HFFc6 (cell line): ENCODE measurements at regions not wholly inside any gene's neighbourhood (a gene's known extent, or its start where the extent isn't known, plus 50 kb on each side); places are given as distances from the start of the nearest gene placed in this dataset.

Experiments used
- DNase-seq: peaks from one replicate; pipeline ENCODE4 v3.0.0-alpha.2; 2018
- H3K27ac Mint-ChIP-seq: 2 replicates; pipeline ENCODE4 v1.8.0; 2020; ENCODE audit warnings: mild to moderate bottlenecking, mixed read lengths
- H3K27me3 Mint-ChIP-seq: 2 replicates; pipeline ENCODE4 v1.8.0; 2021; ENCODE audit warnings: mild to moderate bottlenecking, moderate library complexity, mixed read lengths; ENCODE audit not compliant: insufficient read depth
- H3K36me3 Mint-ChIP-seq: 2 replicates; pipeline ENCODE4 v1.8.0; 2021; ENCODE audit warnings: low read depth, mixed read lengths
- H3K4me1 Mint-ChIP-seq: 2 replicates; pipeline ENCODE4 v1.8.0; 2020; ENCODE audit warnings: low read depth, mixed read lengths
- H3K4me3 Mint-ChIP-seq: 2 replicates; pipeline ENCODE4 v1.8.0; 2020; ENCODE audit warnings: mild to moderate bottlenecking, moderate library complexity, mixed read lengths
- H3K9me3 Mint-ChIP-seq: 2 replicates; pipeline ENCODE4 v1.8.0; 2020; ENCODE audit warnings: mild to moderate bottlenecking, mixed read lengths
- TF ChIP-seq, protein P1 (sequence below): fragments of 200-600 bp; sonication (generic); IDR thresholded peaks from 2 replicates; pipeline ENCODE4 v1.5.0; 2021; ENCODE audit warnings: antibody characterized with exemption, mild to moderate bottlenecking

DNA sequence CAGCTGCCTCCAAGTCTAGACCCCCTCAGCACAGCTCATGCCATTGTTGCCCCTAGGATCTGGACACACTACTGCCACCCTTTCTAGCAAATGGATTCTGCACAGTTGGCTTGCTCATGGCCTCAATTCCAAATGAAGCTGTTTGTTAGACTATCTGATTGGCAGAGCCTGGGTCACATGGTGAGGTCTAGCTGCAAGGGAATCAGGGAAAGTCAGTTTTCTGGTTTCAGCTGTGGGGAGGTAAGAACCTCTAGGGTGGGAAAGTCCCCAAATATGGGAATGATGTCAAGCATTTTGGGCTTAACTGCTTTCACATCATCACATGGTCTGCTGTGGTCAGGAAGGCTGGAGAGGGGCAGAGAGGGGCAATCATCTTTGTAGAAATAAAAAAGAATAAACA, 150.4 kb upstream of the ITGA6 start:
- H3K4me1 Mint-ChIP-seq, result peaks cover 27% of the 10 kb centered on the region
- no peak overlapping the region for H3K27ac Mint-ChIP-seq
- H3K36me3 Mint-ChIP-seq, result peaks cover 13% of the 10 kb centered on the region
- no peak overlapping the region for H3K4me3 Mint-ChIP-seq
- TF ChIP-seq, protein P1, sequence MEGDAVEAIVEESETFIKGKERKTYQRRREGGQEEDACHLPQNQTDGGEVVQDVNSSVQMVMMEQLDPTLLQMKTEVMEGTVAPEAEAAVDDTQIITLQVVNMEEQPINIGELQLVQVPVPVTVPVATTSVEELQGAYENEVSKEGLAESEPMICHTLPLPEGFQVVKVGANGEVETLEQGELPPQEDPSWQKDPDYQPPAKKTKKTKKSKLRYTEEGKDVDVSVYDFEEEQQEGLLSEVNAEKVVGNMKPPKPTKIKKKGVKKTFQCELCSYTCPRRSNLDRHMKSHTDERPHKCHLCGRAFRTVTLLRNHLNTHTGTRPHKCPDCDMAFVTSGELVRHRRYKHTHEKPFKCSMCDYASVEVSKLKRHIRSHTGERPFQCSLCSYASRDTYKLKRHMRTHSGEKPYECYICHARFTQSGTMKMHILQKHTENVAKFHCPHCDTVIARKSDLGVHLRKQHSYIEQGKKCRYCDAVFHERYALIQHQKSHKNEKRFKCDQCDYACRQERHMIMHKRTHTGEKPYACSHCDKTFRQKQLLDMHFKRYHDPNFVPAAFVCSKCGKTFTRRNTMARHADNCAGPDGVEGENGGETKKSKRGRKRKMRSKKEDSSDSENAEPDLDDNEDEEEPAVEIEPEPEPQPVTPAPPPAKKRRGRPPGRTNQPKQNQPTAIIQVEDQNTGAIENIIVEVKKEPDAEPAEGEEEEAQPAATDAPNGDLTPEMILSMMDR, result no peak
- no peak for DNase-seq
- no peaks in the 10 kb centered on the region for H3K27me3 Mint-ChIP-seq
- peaks cover 11% of the 10 kb centered on the region for H3K9me3 Mint-ChIP-seq

DNA sequence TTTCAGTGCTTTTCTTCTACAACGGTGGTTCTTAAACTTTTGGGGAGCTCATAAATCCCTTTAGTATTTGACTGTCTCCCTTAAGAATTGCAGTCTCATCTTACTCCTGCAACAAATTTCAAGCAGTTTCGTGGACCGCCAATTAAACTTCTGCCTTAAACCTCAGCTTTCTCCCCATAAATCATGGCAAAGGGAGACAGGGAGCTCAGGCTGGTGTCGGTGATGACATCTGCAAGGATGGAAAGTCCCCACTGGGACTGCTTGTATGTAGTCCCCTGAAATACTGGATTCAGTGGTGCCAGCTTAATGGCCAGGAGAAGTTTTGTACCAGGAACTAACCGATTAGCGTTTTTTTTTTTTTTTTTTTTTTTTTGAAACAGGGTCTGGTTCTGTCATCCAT, 148.7 kb upstream of the ITGA6 start:
- peaks cover 13% of the 10 kb centered on the region for H3K36me3 Mint-ChIP-seq
- no peak overlapping the region for H3K4me3 Mint-ChIP-seq
- no peaks in the 10 kb centered on the region; the same call in 1 of the 2 replicates for H3K27me3 Mint-ChIP-seq
- no peak overlapping the region for H3K27ac Mint-ChIP-seq
- H3K9me3 Mint-ChIP-seq, result peaks cover 11% of the 10 kb centered on the region
- peaks cover 44% of the 10 kb centered on the region for H3K4me1 Mint-ChIP-seq
- TF ChIP-seq, protein P1, result no peak
- no peak for DNase-seq

DNA sequence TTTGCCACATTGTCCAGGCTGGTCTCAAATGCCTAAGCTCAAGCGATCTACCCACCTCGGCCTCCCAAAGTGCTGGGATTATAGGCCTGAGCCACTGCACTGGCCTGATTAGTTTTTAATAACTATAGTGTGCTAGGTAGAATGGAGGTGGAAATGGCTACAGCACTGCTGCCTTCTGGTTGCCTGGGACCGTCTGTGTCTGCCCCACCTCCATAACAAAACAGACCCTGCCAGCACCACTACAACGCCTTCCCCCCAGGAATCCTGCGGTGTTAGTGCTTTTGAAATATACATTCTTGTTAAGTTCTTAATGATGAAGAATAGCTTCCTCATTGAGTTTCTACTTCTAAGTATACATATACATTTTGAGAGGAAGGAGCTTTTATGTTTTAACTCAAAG, 148.2 kb upstream of the ITGA6 start:
- DNase-seq, result no peak
- Mint-ChIP-seq H3K4me1 (peaks cover 50% of the 10 kb centered on the region), H3K27me3 (no peaks in the 10 kb centered on the region; the same call in 1 of the 2 replicates), H3K9me3 (peaks cover 11% of the 10 kb centered on the region), H3K4me3 (no peak overlapping the region), H3K36me3 (peaks cover 13% of the 10 kb centered on the region), H3K27ac (no peak overlapping the region)
- TF ChIP-seq, protein P1, result no peak

DNA sequence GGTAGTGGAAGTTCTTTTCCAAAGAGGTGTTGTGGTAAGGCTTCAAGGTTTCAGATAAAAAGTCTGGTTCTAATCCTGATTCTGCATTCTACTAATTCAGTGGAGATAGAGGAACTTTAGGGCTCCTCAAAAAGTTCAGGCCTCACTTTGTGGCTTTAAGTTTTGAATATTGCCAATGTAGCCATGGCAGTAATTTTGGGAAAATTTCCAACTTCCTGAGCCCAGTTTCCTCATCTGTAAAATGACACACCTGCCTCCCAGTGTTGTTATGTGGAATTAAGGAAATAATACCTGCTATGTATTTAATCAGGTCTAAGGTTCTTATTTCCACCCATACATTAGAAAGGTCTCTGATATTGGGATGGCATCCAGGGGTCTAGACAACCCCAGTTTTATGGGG, 147.6 kb upstream of the ITGA6 start:
- Mint-ChIP-seq H3K4me3 (no peak overlapping the region), H3K9me3 (peaks cover 11% of the 10 kb centered on the region), H3K27me3 (no peaks in the 10 kb centered on the region; the same call in 1 of the 2 replicates), H3K4me1 (peaks cover 52% of the 10 kb centered on the region), H3K36me3 (peaks cover 13% of the 10 kb centered on the region), H3K27ac (no peak overlapping the region)
- DNase-seq, result no peak
- TF ChIP-seq, protein P1, result no peak

DNA sequence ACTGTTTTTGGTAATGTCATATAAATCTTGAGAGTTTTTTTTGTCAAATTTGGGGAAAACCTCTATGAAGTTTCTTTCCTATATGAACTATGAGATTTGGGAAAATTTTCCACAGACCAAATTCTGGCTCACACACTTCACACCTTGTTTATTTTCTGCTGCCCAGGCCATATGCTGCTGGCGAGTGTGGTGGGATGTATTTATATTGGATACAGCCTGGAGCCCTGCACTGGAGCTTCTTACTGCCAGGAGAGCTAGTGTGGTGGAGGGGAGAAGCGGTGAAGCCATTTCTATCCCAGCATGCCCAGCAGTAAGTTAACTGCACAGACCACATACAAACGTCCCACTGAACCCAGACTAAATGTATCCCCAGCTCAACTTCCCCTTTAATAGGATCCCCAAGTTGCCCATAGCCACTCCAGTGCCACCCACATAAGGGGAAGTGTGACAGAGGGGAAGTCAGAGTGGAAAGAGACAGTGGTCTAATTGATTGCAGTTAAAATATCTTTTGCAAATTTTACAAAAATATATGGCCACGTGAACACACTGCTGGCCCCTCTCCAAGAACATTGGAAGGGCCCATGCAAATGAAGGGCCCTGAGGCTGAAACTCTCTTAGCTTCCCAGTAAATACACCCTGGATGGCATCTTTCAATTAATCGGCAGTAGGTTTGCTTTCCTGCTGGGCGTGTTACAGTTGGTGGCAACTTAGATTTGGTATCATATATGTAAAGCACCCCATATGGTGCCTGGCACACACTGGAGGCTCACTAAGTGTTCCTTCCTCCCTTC, 146.6 kb upstream of the ITGA6 start:
- H3K27ac Mint-ChIP-seq, result no peak overlapping the region
- no peak overlapping the region for H3K4me3 Mint-ChIP-seq
- H3K36me3 Mint-ChIP-seq, result peaks cover 13% of the 10 kb centered on the region
- H3K4me1 Mint-ChIP-seq, result peaks cover 53% of the 10 kb centered on the region
- H3K27me3 Mint-ChIP-seq, result no peaks in the 10 kb centered on the region; the same call in 1 of the 2 replicates
- no peak for DNase-seq
- H3K9me3 Mint-ChIP-seq, result peaks cover 11% of the 10 kb centered on the region
- TF ChIP-seq, protein P1, result no peak
